SU-DHL-6 (cell line): ENCODE measurements at regions not wholly inside any gene's neighbourhood (a gene's known extent, or its start where the extent isn't known, plus 50 kb on each side); places are given as distances from the start of the nearest gene placed in this dataset.

Source experiments
- EZH2phosphoT487 ChIP-seq: fragments of 200-600 bp; sonication (generic), shearing (Covaris generic); conservative IDR thresholded peaks from 2 replicates; pipeline ENCODE4 v1.6.1; 2018; ENCODE audit warnings: mild to moderate bottlenecking, antibody characterized with exemption, low read length, moderate library complexity, mixed read lengths
- TF ChIP-seq, protein P1 (sequence below): fragments of 200-600 bp; sonication (generic); IDR thresholded peaks from one replicate; pipeline ENCODE4 v1.5.1; 2017; ENCODE audit warnings: antibody characterized with exemption, mild to moderate bottlenecking, low read length, moderate library complexity; ENCODE audit not compliant: insufficient read depth, poor library complexity, severe bottlenecking

DNA sequence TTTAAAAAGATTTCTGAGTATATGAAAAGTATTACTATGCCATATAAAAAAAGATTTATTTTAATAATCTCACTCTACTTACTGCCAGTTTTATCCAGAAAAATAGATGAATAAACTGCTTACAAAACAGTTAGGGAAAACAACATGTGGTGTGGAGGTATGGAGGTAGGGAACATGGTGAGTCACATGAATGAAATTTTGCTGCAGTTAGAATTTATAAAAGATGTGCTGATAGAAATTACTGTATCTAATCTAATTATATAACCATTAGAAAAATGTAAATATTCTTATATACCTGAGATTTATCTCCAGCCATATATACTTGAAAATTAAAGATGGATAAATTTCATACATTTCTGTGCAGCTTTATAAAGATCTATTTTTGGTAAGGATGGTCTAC, 184.0 kb upstream of the ANK2 start:
- TF ChIP-seq, protein P1, sequence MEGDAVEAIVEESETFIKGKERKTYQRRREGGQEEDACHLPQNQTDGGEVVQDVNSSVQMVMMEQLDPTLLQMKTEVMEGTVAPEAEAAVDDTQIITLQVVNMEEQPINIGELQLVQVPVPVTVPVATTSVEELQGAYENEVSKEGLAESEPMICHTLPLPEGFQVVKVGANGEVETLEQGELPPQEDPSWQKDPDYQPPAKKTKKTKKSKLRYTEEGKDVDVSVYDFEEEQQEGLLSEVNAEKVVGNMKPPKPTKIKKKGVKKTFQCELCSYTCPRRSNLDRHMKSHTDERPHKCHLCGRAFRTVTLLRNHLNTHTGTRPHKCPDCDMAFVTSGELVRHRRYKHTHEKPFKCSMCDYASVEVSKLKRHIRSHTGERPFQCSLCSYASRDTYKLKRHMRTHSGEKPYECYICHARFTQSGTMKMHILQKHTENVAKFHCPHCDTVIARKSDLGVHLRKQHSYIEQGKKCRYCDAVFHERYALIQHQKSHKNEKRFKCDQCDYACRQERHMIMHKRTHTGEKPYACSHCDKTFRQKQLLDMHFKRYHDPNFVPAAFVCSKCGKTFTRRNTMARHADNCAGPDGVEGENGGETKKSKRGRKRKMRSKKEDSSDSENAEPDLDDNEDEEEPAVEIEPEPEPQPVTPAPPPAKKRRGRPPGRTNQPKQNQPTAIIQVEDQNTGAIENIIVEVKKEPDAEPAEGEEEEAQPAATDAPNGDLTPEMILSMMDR = no peak
- no peak for TF ChIP-seq EZH2phosphoT487
